WTC11 (cell line): ENCODE measurements at regions not wholly inside any gene's neighbourhood (a gene's known extent, or its start where the extent isn't known, plus 50 kb on each side); places are given as distances from the start of the nearest gene placed in this dataset.

Source experiments
- ATF2 ChIP-seq: sonication (generic); formaldehyde crosslinking; IDR thresholded peaks from 2 replicates; pipeline ENCODE4 v1.8.1; 2022; ENCODE audit warnings: low read depth, missing genetic modification reagents, borderline replicate concordance
- CREB1 ChIP-seq: sonication (generic); formaldehyde crosslinking; IDR thresholded peaks from 2 replicates; pipeline ENCODE4 v1.8.0; 2023; ENCODE audit warnings: mild to moderate bottlenecking, missing genetic modification reagents
- CREM ChIP-seq: sonication (generic); formaldehyde crosslinking; IDR thresholded peaks from 2 replicates; pipeline ENCODE4 v1.8.1; 2022; ENCODE audit warnings: mild to moderate bottlenecking, missing genetic modification reagents, moderate library complexity
- CTCF ChIP-seq: fragments of 200-600 bp; IDR thresholded peaks from 2 replicates; pipeline ENCODE4 v1.8.0; 2022; ENCODE audit warnings: antibody characterized with exemption
- ESRRA ChIP-seq: sonication (generic); formaldehyde crosslinking; IDR thresholded peaks from 2 replicates; pipeline ENCODE4 v1.8.1; 2022; ENCODE audit warnings: mild to moderate bottlenecking, missing genetic modification reagents, borderline replicate concordance
- GTF2I ChIP-seq: fragments of 250-450 bp; sonication (Bioruptor Pico); conservative IDR thresholded peaks from 2 replicates; pipeline ENCODE4 v1.4.0; 2021; ENCODE audit warnings: mild to moderate bottlenecking
- MAX ChIP-seq: sonication (generic); formaldehyde crosslinking; IDR thresholded peaks from 2 replicates; pipeline ENCODE4 v1.8.0; 2022; ENCODE audit warnings: mild to moderate bottlenecking, missing genetic modification reagents
- STAT6 ChIP-seq: sonication (generic); formaldehyde crosslinking; conservative IDR thresholded peaks from 2 replicates; pipeline ENCODE4 v1.8.1; 2023; ENCODE audit warnings: mild to moderate bottlenecking, low read depth, missing genetic modification reagents, moderate library complexity
- TEAD4 ChIP-seq: sonication (generic); formaldehyde crosslinking; IDR thresholded peaks from 2 replicates; pipeline ENCODE4 v1.8.0; 2022; ENCODE audit warnings: mild to moderate bottlenecking, missing genetic modification reagents
- USF2 ChIP-seq: sonication (generic); formaldehyde crosslinking; IDR thresholded peaks from 2 replicates; pipeline ENCODE4 v1.8.1; 2023; ENCODE audit warnings: mild to moderate bottlenecking, missing genetic modification reagents, moderate library complexity
- ZBTB43 ChIP-seq: sonication (generic); formaldehyde crosslinking; IDR thresholded peaks from 2 replicates; pipeline ENCODE4 v1.8.1; 2023; ENCODE audit warnings: mild to moderate bottlenecking, missing genetic modification reagents
- ZNF232 ChIP-seq: sonication (generic); formaldehyde crosslinking; IDR thresholded peaks from 2 replicates; pipeline ENCODE4 v1.8.0; 2022; ENCODE audit warnings: mild to moderate bottlenecking, missing genetic modification reagents
- ZNF512 ChIP-seq: sonication (generic); formaldehyde crosslinking; IDR thresholded peaks from 2 replicates; pipeline ENCODE4 v1.8.1; 2022; ENCODE audit warnings: missing genetic modification reagents, borderline replicate concordance

GRCh38 chr4:79237851-79238250 is 88.0 kb downstream of the NAA11 start:
- TF ChIP-seq CTCF (no peak), ZNF512 (CRISPR knock-in tag) (no peak), ZBTB43 (no peak), GTF2I (no peak), MAX (no peak), TEAD4 (CRISPR knock-in tag) (no peak), CREM (CRISPR knock-in tag) (no peak), CREB1 (CRISPR knock-in tag) (no peak), ESRRA (CRISPR knock-in tag) (no peak), ATF2 (no peak), ZNF232 (CRISPR knock-in tag) (no peak), USF2 (CRISPR knock-in tag) (no peak), STAT6 (CRISPR knock-in tag) (no peak)
